Choroid plexus epithelial cell (primary cell): ENCODE measurements at regions not wholly inside any gene's neighbourhood (a gene's known extent, or its start where the extent isn't known, plus 50 kb on each side); places are given as distances from the start of the nearest gene placed in this dataset.

Source experiments
- DNase-seq: peaks from one replicate; pipeline ENCODE4 v3.0.0-alpha.2; 2010; ENCODE audit warnings: low read depth
- H3K4me3 ChIP-seq: 2 replicates; pipeline ENCODE4 v1.5.1; 2011; ENCODE audit warnings: low read depth, mild to moderate bottlenecking, control low read depth, low read length, moderate library complexity
- CTCF ChIP-seq: conservative IDR thresholded peaks from 2 replicates; pipeline ENCODE4 v1.5.1; 2011; ENCODE audit warnings: low read depth, mild to moderate bottlenecking, control low read depth, inconsistent platforms, low read length, moderate library complexity

GRCh38 chr7:68030530-68030929 lies 1033.9 kb downstream of the TYW1 start:
- TF ChIP-seq CTCF = no peak
- no peak overlapping the region for H3K4me3 ChIP-seq
- no peak for DNase-seq

DNA sequence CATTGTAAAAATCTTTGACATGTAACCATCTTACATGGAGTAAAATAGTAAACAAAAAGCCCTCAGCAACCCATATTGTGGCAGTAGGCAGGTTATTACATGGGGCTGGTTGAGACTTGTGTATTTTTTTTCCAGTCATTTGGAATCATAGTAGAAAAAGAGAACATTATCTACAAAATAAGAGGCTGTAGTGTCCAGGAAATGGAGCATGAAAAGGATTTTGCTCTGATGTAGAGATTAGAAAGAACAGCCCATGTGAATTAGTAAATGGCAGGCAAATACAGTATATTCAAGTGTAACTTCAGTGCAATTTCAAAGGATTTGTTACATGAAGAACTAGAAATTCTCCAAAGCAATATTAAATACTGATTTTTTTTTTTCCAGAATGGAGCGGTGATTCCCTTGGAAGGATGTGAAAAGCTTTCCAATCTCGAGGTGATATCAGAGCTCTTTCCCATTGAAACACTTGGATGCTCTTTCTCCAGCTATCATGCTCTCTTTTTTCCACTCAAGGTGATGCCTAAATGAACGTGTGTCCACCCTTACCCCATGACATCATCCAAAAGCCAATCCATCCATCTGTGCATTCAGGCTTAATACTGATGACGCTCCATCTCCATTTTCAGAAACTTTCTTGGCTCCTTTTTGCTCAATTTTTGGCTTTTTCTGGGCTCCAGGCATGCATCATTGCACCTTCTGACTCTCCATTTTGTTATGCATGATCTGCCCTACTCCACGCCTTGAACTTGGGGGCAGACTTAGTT lies 1034.7 kb downstream of the TYW1 start:
- DNase-seq = no peak
- no peak overlapping the region for H3K4me3 ChIP-seq
- TF ChIP-seq CTCF = no peak

DNA sequence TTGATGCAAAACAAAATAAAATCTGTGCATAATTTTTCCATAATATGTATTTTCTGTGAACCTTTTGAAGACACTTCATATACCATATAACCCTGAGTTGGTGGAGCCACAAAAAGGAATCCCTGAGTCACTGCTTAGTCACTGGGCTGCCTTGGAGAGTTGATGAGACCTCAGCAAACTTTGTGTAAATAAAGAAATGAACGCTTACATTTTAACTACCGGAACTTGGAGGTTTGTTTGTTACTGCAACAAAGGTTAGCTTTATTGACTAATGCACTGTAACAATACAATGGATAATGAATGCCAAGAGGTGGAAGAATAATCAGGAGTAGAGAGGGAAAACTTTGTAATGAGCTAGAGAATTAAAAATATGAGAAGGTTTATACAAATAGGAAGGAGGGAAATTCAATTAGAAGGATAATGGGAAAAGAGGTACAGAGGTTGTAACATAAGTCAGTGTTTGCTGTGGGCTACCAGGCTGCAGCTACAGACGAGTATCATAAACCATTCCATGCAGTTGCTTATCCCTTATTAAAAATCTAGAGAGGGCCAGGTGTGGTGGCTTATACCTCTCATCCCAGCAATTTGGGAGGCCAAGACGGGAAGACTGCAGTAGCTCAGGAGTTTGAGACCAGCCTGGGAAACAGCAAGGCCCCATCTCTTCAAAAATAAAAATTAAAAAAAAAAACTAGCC lies 1042.1 kb downstream of the TYW1 start:
- no peak for DNase-seq
- no peak for TF ChIP-seq CTCF
- H3K4me3 ChIP-seq = no peak overlapping the region

GRCh38 chr7:68041554-68041953 lies 1044.9 kb downstream of the TYW1 start:
- no peak for TF ChIP-seq CTCF
- no peak overlapping the region for H3K4me3 ChIP-seq
- DNase-seq = no peak

- TF ChIP-seq CTCF = no peak
- no peak for DNase-seq
- no peak overlapping the region for H3K4me3 ChIP-seq
These were observed 1046.9 kb downstream of the TYW1 start for GRCh38 chr7:68043546-68043945.

DNA sequence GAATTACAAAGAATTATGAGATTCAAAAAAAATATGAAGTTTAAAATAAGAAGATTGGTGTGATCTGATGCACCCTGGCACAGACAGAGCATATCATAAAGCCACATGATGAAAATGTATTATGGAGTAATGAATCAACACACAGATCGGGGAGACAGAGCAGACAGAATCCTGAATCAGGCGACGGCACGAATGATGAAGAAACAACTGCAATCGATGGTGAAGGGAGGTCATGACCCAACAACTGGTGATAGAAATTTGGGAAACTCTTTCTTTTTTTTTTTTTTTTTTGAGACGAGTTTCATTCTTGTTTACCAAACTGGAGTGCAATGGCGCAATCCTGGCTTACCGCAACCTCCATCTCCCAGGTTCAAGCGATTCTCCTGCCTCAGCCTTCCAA lies 1054.0 kb downstream of the TYW1 start:
- H3K4me3 ChIP-seq = no peak overlapping the region
- no peak for DNase-seq
- TF ChIP-seq CTCF = no peak

GRCh38 chr7:68058014-68058413 lies 1061.4 kb downstream of the TYW1 start:
- H3K4me3 ChIP-seq = no peak overlapping the region
- DNase-seq = no peak
- TF ChIP-seq CTCF = no peak
